ENCODE measurements at regions not wholly inside any gene's neighbourhood (a gene's known extent, or its start where the extent isn't known, plus 50 kb on each side); places are given as distances from the start of the nearest gene placed in this dataset.

- Mint-ChIP-seq H3K9me3 (peaks cover 2% of the 10 kb centered on the region), H3K27me3 (ENCODE audit: insufficient read depth) (no peaks in the 10 kb centered on the region), H3K36me3 (ENCODE audit: low read depth) (no peaks in the 10 kb centered on the region), H3K4me3 (no peak overlapping the region), H3K4me1 (ENCODE audit: low read depth) (no peaks in the 10 kb centered on the region), H3K27ac (no peak overlapping the region)
- intact Hi-C loops (cut with micrococcal nuclease), result no loop called here
- no peak for DNase-seq (ENCODE audit: low spot score)
Measured at GRCh38 chr12:127636882-127637281, 630.1 kb upstream of the TMEM132C start.

GRCh38 chr12:127640181-127640886, 626.6 kb upstream of the TMEM132C start:
- intact Hi-C loops (cut with micrococcal nuclease), result no loop called here
- no peak overlapping the region for H3K27ac Mint-ChIP-seq
- no peak for DNase-seq (ENCODE audit: low spot score)
- no peaks in the 10 kb centered on the region for H3K36me3 Mint-ChIP-seq (ENCODE audit: low read depth)
- H3K4me3 Mint-ChIP-seq, result no peak overlapping the region
- peaks cover 8% of the 10 kb centered on the region for H3K9me3 Mint-ChIP-seq
- H3K4me1 Mint-ChIP-seq (ENCODE audit: low read depth), result no peaks in the 10 kb centered on the region
- H3K27me3 Mint-ChIP-seq (ENCODE audit: insufficient read depth), result no peaks in the 10 kb centered on the region

DNA sequence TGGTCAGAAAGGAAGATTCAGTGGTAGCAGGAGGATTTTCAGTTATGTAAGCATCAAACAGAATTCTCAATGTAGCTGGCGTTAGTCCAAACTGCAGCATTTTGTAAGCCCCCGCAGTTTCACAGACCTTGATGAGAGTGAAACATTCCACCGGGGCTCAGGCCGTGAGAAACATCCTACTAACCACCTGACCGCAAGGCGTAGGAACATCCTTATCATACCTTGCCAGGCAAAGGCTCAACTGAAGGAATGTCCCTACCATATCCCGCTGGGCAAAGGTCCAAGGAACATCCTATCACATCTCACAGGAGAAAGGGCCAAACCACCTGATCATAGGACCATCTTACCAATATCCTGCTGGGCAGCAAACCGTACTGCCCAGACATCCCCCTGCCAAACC, 624.8 kb upstream of the TMEM132C start:
- Mint-ChIP-seq H3K4me1 (ENCODE audit: low read depth) (no peaks in the 10 kb centered on the region), H3K9me3 (peaks cover 8% of the 10 kb centered on the region), H3K27me3 (ENCODE audit: insufficient read depth) (no peaks in the 10 kb centered on the region), H3K36me3 (ENCODE audit: low read depth) (no peaks in the 10 kb centered on the region), H3K27ac (no peak overlapping the region), H3K4me3 (no peak overlapping the region)
- DNase-seq (ENCODE audit: low spot score), result no peak
- intact Hi-C loops (cut with micrococcal nuclease), result no loop called here

DNA sequence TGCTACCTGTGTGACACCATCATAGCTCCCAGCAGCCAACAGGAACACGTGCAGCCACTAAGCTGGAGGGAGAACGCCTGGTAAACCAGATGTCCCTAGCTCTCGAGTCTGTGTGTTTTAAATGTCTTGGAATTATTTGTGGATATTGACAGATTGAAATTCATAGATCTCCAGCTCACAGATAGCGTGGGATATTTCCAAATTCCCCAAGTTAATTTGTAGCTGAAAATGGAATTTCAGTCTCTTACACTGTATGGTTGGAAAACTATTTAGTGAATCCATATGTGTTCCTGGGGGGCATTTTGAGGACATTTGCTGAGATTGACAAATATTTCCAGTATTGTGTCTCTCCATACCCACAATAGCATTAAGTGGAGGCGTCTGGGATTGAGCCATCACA, 618.6 kb upstream of the TMEM132C start:
- Mint-ChIP-seq H3K9me3 (peaks cover 4% of the 10 kb centered on the region), H3K4me3 (no peak overlapping the region), H3K36me3 (ENCODE audit: low read depth) (no peaks in the 10 kb centered on the region), H3K27me3 (ENCODE audit: insufficient read depth) (no peaks in the 10 kb centered on the region), H3K4me1 (ENCODE audit: low read depth) (no peaks in the 10 kb centered on the region), H3K27ac (no peak overlapping the region)
- intact Hi-C loops (cut with micrococcal nuclease), result no loop called here
- no peak for DNase-seq (ENCODE audit: low spot score)

DNA sequence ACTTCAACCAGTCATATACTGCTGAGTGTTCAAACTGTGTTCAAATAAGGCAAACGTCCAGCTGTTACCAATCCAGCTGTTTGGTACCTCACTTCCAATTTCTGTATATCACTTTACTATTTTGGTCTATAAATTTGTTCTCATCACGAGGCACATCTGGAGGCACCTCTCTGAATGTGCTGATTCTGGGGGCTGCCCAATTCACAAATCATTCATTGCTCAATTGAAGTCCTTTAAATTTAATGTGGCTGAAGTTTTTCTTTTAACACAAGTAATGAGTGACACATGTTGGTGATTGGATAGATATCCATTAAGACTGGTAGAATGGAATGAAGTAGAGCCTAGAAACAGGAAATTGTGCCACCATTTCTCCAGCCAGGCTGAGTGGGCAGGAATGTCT, 617.0 kb upstream of the TMEM132C start:
- intact Hi-C loops (cut with micrococcal nuclease), result no loop called here
- no peak overlapping the region for H3K4me3 Mint-ChIP-seq
- H3K27me3 Mint-ChIP-seq (ENCODE audit: insufficient read depth), result no peaks in the 10 kb centered on the region
- H3K36me3 Mint-ChIP-seq (ENCODE audit: low read depth), result no peaks in the 10 kb centered on the region
- no peak for DNase-seq (ENCODE audit: low spot score)
- no peaks in the 10 kb centered on the region for H3K4me1 Mint-ChIP-seq (ENCODE audit: low read depth)
- H3K27ac Mint-ChIP-seq, result no peak overlapping the region
- H3K9me3 Mint-ChIP-seq, result peaks cover 5% of the 10 kb centered on the region

GRCh38 chr12:127650626-127651025, 616.3 kb upstream of the TMEM132C start:
- Mint-ChIP-seq H3K4me3 (no peak overlapping the region), H3K9me3 (peaks cover 5% of the 10 kb centered on the region), H3K4me1 (ENCODE audit: low read depth) (no peaks in the 10 kb centered on the region), H3K27me3 (ENCODE audit: insufficient read depth) (no peaks in the 10 kb centered on the region), H3K27ac (no peak overlapping the region), H3K36me3 (ENCODE audit: low read depth) (no peaks in the 10 kb centered on the region)
- intact Hi-C loops (cut with micrococcal nuclease), result no loop called here
- no peak for DNase-seq (ENCODE audit: low spot score)

DNA sequence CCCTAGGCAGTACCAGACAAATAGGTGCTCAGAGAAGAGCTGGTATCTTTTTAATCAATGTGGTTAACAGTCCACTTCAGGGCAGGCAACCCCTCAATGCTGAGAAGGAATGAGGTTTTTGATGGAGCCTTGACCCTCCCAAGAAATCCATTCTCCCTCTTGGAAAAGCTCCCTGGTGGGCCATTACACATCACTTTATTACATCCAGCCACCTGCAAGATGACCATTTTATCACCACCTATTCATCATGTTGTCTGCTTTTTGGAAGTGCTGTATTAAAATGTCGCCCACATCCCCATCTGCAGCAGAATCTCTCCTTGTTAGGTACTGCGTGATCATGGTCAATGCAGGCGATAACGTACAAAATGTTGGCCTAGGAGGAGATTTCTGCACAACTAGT, 614.7 kb upstream of the TMEM132C start:
- H3K9me3 Mint-ChIP-seq, result peaks cover 10% of the 10 kb centered on the region
- no peaks in the 10 kb centered on the region for H3K27me3 Mint-ChIP-seq (ENCODE audit: insufficient read depth)
- no peak overlapping the region for H3K27ac Mint-ChIP-seq
- no peak for DNase-seq (ENCODE audit: low spot score)
- no peak overlapping the region for H3K4me3 Mint-ChIP-seq
- H3K4me1 Mint-ChIP-seq (ENCODE audit: low read depth), result no peaks in the 10 kb centered on the region
- intact Hi-C loops (cut with micrococcal nuclease), result no loop called here
- H3K36me3 Mint-ChIP-seq (ENCODE audit: low read depth), result no peaks in the 10 kb centered on the region

- Mint-ChIP-seq H3K27me3 (ENCODE audit: insufficient read depth) (no peaks in the 10 kb centered on the region), H3K4me1 (ENCODE audit: low read depth) (no peaks in the 10 kb centered on the region), H3K36me3 (ENCODE audit: low read depth) (no peaks in the 10 kb centered on the region), H3K27ac (no peak overlapping the region), H3K9me3 (peaks cover 10% of the 10 kb centered on the region), H3K4me3 (no peak overlapping the region)
- intact Hi-C loops (cut with micrococcal nuclease), result no loop called here
- DNase-seq (ENCODE audit: low spot score), result no peak
Measured at GRCh38 chr12:127654383-127654985, 612.5 kb upstream of the TMEM132C start.

- intact Hi-C loops (cut with micrococcal nuclease), result no loop called here
- Mint-ChIP-seq H3K27me3 (ENCODE audit: insufficient read depth) (no peaks in the 10 kb centered on the region), H3K27ac (no peak overlapping the region), H3K4me1 (ENCODE audit: low read depth) (no peaks in the 10 kb centered on the region), H3K4me3 (no peak overlapping the region), H3K9me3 (peaks cover 10% of the 10 kb centered on the region), H3K36me3 (ENCODE audit: low read depth) (no peaks in the 10 kb centered on the region)
- no peak for DNase-seq (ENCODE audit: low spot score)
Measured at GRCh38 chr12:127655691-127656090, 611.3 kb upstream of the TMEM132C start.

- DNase-seq (ENCODE audit: low spot score), result no peak
- Mint-ChIP-seq H3K27ac (no peak overlapping the region), H3K27me3 (ENCODE audit: insufficient read depth) (no peaks in the 10 kb centered on the region), H3K4me3 (no peak overlapping the region), H3K4me1 (ENCODE audit: low read depth) (no peaks in the 10 kb centered on the region), H3K9me3 (peaks cover 10% of the 10 kb centered on the region), H3K36me3 (ENCODE audit: low read depth) (no peaks in the 10 kb centered on the region)
- intact Hi-C loops (cut with micrococcal nuclease), result no loop called here
Measured at GRCh38 chr12:127656266-127656665, 610.7 kb upstream of the TMEM132C start.

DNA sequence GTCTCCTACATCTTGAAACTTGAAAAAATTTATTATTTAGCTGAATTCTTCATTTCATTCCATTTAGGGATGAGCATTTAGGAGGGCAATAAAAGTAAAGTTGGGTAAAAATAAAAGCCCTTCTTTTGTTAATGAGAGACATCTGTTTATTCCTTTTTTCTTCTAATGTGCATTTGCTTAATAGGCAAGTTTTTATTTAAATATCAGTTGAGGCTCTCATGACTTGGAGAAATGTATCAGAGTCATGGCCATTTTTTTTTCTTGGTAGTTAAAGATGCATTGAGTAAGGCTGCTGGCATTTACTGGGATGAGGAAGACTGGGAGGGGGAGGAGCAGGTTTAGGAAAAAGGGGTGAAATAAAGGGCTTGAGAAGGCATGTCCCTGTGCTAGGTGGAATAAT, 609.9 kb upstream of the TMEM132C start:
- Mint-ChIP-seq H3K36me3 (ENCODE audit: low read depth) (no peaks in the 10 kb centered on the region), H3K27ac (no peak overlapping the region), H3K27me3 (ENCODE audit: insufficient read depth) (no peaks in the 10 kb centered on the region), H3K9me3 (peaks cover 10% of the 10 kb centered on the region), H3K4me3 (no peak overlapping the region), H3K4me1 (ENCODE audit: low read depth) (no peaks in the 10 kb centered on the region)
- intact Hi-C loops (cut with micrococcal nuclease), result no loop called here
- no peak for DNase-seq (ENCODE audit: low spot score)

GRCh38 chr12:127660961-127661360, 606.0 kb upstream of the TMEM132C start:
- H3K9me3 Mint-ChIP-seq, result peaks cover 5% of the 10 kb centered on the region
- intact Hi-C loops (cut with micrococcal nuclease), result no loop called here
- no peak for DNase-seq (ENCODE audit: low spot score)
- no peak overlapping the region for H3K4me3 Mint-ChIP-seq
- no peaks in the 10 kb centered on the region for H3K27me3 Mint-ChIP-seq (ENCODE audit: insufficient read depth)
- H3K36me3 Mint-ChIP-seq (ENCODE audit: low read depth), result no peaks in the 10 kb centered on the region
- no peaks in the 10 kb centered on the region for H3K4me1 Mint-ChIP-seq (ENCODE audit: low read depth)
- no peak overlapping the region for H3K27ac Mint-ChIP-seq

DNA sequence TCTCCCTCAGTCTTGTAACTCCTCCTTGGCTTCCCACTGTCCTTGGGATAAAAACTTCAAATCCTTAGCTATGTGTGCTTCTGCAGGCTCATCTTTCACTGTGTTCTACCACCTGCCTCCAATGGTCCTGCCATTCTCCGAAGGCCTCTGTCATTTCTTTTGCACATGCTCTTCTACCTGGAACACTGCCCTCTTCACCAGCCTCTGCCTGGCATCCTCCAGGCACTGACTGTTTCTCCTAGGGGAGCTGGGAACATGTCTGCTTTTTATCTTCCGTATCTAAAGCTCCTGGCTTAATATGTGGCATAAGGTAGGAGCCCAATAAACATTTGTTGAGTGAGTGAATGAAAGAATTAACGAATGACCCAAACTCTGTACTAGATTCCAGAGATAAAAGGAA, 603.3 kb upstream of the TMEM132C start:
- Mint-ChIP-seq H3K27me3 (ENCODE audit: insufficient read depth) (no peaks in the 10 kb centered on the region), H3K9me3 (no peaks in the 10 kb centered on the region), H3K36me3 (ENCODE audit: low read depth) (no peaks in the 10 kb centered on the region), H3K4me1 (ENCODE audit: low read depth) (no peaks in the 10 kb centered on the region), H3K27ac (no peak overlapping the region), H3K4me3 (no peak overlapping the region)
- intact Hi-C loops (cut with micrococcal nuclease), result no loop called here
- DNase-seq (ENCODE audit: low spot score), result no peak

GRCh38 chr12:127664901-127665300, 602.1 kb upstream of the TMEM132C start:
- no peak overlapping the region for H3K4me3 Mint-ChIP-seq
- no peaks in the 10 kb centered on the region for H3K9me3 Mint-ChIP-seq
- no peak for DNase-seq (ENCODE audit: low spot score)
- no peaks in the 10 kb centered on the region for H3K36me3 Mint-ChIP-seq (ENCODE audit: low read depth)
- H3K27ac Mint-ChIP-seq, result no peak overlapping the region
- intact Hi-C loops (cut with micrococcal nuclease), result no loop called here
- no peaks in the 10 kb centered on the region for H3K27me3 Mint-ChIP-seq (ENCODE audit: insufficient read depth)
- H3K4me1 Mint-ChIP-seq (ENCODE audit: low read depth), result no peaks in the 10 kb centered on the region
